A673 (cell line): ENCODE measurements at regions not wholly inside any gene's neighbourhood (a gene's known extent, or its start where the extent isn't known, plus 50 kb on each side); places are given as distances from the start of the nearest gene placed in this dataset.

ENCODE experiments used
- BruUV-seq: library from RNA; stranded (reverse); fragments of 400-500 nt; replicated peaks from 2 replicates; lab custom pipeline; 2021; lab: Mats Ljungman, UMichigan
- CTCF ChIA-PET: fragments of 300-600 bp; sonication (Branson Sonifier 250); formaldehyde crosslinking; loops from one replicate; lab custom pipeline; 2022; ENCODE audit warnings: antibody characterized with exemption; lab: Charles Lee
- POLR2A ChIA-PET: fragments of 300-600 bp; sonication (Branson Sonifier 250); formaldehyde crosslinking; loops from one replicate; lab custom pipeline; 2022; ENCODE audit warnings: antibody characterized with exemption; ENCODE audit not compliant: low non-redundant PET; lab: Charles Lee
- DNase-seq: peaks from one replicate; pipeline ENCODE4 v3.0.0-alpha.2; 2015; ENCODE audit warnings: low spot score
- H3K27ac ChIP-seq: fragments of 200-600 bp; sonication (generic); 2 replicates; pipeline ENCODE4 v1.5.1; 2016; ENCODE audit warnings: mixed run types, low read depth, mild to moderate bottlenecking, mixed read lengths, antibody characterized with exemption, low read length; ENCODE audit not compliant: poor library complexity, severe bottlenecking
- H3K27me3 ChIP-seq: fragments of 200-600 bp; sonication (generic); replicated peaks from 2 replicates; pipeline ENCODE4 v1.6.1; 2017; ENCODE audit warnings: mixed run types, low read depth, mild to moderate bottlenecking, mixed read lengths, antibody characterized with exemption, low read length; ENCODE audit not compliant: insufficient read depth, poor library complexity
- H3K36me3 ChIP-seq: fragments of 200-600 bp; sonication (generic); 2 replicates; pipeline ENCODE4 v1.6.1; 2016; ENCODE audit warnings: mixed run types, mild to moderate bottlenecking, mixed read lengths, antibody characterized with exemption, low read length; ENCODE audit not compliant: insufficient read depth, poor library complexity, severe bottlenecking
- H3K4me1 ChIP-seq: fragments of 200-600 bp; sonication (generic); 2 replicates; pipeline ENCODE4 v1.6.1; 2017; ENCODE audit warnings: mixed run types, mild to moderate bottlenecking, mixed read lengths, antibody characterized with exemption, low read length; ENCODE audit not compliant: insufficient read depth, poor library complexity, severe bottlenecking
- H3K4me3 ChIP-seq: fragments of 200-600 bp; sonication (generic); 2 replicates; pipeline ENCODE4 v1.5.1; 2016; ENCODE audit warnings: low read depth, mixed run types, mild to moderate bottlenecking, mixed read lengths, low read length; ENCODE audit not compliant: poor library complexity, severe bottlenecking
- H3K9me3 ChIP-seq: fragments of 200-600 bp; sonication (generic); 2 replicates; pipeline ENCODE4 v1.6.1; 2016; ENCODE audit warnings: mixed run types, low read depth, mild to moderate bottlenecking, mixed read lengths, antibody characterized with exemption, low read length; ENCODE audit not compliant: poor library complexity, severe bottlenecking
- EZH2 ChIP-seq: fragments of 200-600 bp; sonication (generic); IDR thresholded peaks from 2 replicates; pipeline ENCODE4 v1.6.1; 2017; ENCODE audit warnings: borderline replicate concordance, low read depth, mild to moderate bottlenecking, mixed read lengths, antibody characterized with exemption, low read length; ENCODE audit not compliant: poor library complexity, severe bottlenecking
- intact Hi-C: fragments of 100-400 bp; cut with micrococcal nuclease; formaldehyde crosslinking; loops from one replicate; pipeline ENCODE4 v1.10.0; 2022; ENCODE audit not compliant: unreplicated experiment
- TF ChIP-seq, protein P1 (sequence below): fragments of 300-800, 200-600 bp; sonication (generic); conservative IDR thresholded peaks from 2 replicates; pipeline ENCODE4 v1.5.1; 2017; ENCODE audit warnings: low read depth, mild to moderate bottlenecking, antibody characterized with exemption, low read length, moderate library complexity, mixed read lengths

DNA sequence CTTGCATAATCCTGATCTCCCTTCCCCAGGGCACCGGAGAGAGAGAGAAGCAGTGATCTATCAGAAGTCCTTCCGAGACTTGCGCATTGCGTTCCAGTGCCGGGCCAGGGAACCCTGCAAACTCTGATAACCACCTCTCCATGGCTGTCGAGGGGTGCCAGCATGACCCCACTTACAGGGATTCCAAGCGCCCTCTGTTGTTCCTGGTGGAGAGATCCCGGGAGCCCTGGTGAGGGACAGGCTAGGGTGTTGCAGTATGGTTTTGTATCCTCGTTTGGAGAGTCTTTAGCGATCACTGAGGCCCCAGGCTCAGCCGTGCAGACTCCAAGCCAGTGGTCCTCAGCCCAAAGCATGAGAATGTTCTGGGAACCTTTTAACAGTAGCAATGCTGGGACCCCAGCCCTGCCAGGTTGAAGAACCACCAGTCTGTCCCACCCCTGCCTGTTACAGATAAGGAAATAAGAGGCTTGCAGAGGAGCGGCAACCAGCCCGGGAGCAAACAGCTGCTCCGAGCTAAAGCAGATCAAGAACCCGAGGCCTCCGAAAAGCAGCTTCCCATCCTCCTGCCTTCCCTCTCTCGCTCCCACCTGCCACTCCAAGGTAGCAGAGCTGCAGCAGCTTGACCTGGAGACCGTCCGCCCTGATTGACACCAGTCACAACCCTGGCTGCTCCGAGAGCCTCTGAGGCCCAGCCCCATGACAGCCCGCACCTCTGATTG lies 150.3 kb upstream of the RPL38 start:
- CTCF ChIA-PET, result no interaction called here

DNA sequence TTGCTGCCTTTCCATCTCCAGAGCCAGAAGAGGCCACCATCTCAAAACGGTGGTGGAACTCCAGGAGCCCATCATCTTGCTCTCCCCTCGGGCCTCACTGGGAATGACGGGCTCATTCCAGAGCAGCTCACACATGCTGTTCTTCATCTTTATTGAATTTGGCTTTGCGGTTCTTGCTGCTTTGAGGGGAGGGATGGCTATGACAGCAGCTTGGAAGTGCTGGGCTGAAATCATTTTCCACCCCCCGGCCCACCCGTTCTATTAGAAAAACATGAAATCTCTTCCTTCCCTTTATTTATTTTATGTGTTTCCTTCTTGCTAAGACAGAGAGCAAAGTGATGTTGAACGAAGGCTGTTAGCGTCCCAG lies 149.8 kb upstream of the RPL38 start:
- intact Hi-C loops, result no loop called here
- H3K27ac ChIP-seq, result no peak overlapping the region
- no TSS peak for BruUV-seq
- no peak for TF ChIP-seq EZH2
- TF ChIP-seq, protein P1, sequence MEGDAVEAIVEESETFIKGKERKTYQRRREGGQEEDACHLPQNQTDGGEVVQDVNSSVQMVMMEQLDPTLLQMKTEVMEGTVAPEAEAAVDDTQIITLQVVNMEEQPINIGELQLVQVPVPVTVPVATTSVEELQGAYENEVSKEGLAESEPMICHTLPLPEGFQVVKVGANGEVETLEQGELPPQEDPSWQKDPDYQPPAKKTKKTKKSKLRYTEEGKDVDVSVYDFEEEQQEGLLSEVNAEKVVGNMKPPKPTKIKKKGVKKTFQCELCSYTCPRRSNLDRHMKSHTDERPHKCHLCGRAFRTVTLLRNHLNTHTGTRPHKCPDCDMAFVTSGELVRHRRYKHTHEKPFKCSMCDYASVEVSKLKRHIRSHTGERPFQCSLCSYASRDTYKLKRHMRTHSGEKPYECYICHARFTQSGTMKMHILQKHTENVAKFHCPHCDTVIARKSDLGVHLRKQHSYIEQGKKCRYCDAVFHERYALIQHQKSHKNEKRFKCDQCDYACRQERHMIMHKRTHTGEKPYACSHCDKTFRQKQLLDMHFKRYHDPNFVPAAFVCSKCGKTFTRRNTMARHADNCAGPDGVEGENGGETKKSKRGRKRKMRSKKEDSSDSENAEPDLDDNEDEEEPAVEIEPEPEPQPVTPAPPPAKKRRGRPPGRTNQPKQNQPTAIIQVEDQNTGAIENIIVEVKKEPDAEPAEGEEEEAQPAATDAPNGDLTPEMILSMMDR, result no peak
- no peak overlapping the region for H3K4me3 ChIP-seq
- DNase-seq, result no peak
- ChIA-PET POLR2A (no interaction called here), CTCF (no interaction called here)
- no peaks in the 10 kb centered on the region for H3K4me1 ChIP-seq
- peaks cover 6% of the 10 kb centered on the region for H3K27me3 ChIP-seq
- H3K9me3 ChIP-seq, result no peaks in the 10 kb centered on the region
- no peaks in the 10 kb centered on the region for H3K36me3 ChIP-seq

More for the DNA sequence above, 150.3 kb upstream of the RPL38 start:
- H3K27ac ChIP-seq, result no peak overlapping the region
- H3K9me3 ChIP-seq, result no peaks in the 10 kb centered on the region
- DNase-seq, result no peak
- BruUV-seq, result no TSS peak
- POLR2A ChIA-PET, result no interaction called here
- TF ChIP-seq, protein P1, result no peak
- no peak for TF ChIP-seq EZH2
- peaks cover 6% of the 10 kb centered on the region for H3K27me3 ChIP-seq
- H3K4me1 ChIP-seq, result no peaks in the 10 kb centered on the region
- no peaks in the 10 kb centered on the region for H3K36me3 ChIP-seq
- no peak overlapping the region for H3K4me3 ChIP-seq
- intact Hi-C loops, result no loop called here

- DNase-seq, result no peak
- no peaks in the 10 kb centered on the region for H3K9me3 ChIP-seq
- H3K27me3 ChIP-seq, result peaks cover 5% of the 10 kb centered on the region
- no peak overlapping the region for H3K27ac ChIP-seq
- no peaks in the 10 kb centered on the region for H3K36me3 ChIP-seq
- intact Hi-C loops, result no loop called here
- CTCF ChIA-PET, result no interaction called here
- no peak overlapping the region for H3K4me3 ChIP-seq
- POLR2A ChIA-PET, result no interaction called here
- BruUV-seq, result no TSS peak
- TF ChIP-seq, protein P1, result no peak
- no peak for TF ChIP-seq EZH2
- H3K4me1 ChIP-seq, result no peaks in the 10 kb centered on the region
Observed at GRCh38 chr17:74054249-74054648, 149.2 kb upstream of the RPL38 start.
